ENCODE measurements at regions not wholly inside any gene's neighbourhood (a gene's known extent, or its start where the extent isn't known, plus 50 kb on each side); places are given as distances from the start of the nearest gene placed in this dataset.
"Not testable (repeated sequence)": the region's sequence is repeated elsewhere in the genome, so short reads cannot be mapped to it uniquely, and the experiment has no call there.

DNA sequence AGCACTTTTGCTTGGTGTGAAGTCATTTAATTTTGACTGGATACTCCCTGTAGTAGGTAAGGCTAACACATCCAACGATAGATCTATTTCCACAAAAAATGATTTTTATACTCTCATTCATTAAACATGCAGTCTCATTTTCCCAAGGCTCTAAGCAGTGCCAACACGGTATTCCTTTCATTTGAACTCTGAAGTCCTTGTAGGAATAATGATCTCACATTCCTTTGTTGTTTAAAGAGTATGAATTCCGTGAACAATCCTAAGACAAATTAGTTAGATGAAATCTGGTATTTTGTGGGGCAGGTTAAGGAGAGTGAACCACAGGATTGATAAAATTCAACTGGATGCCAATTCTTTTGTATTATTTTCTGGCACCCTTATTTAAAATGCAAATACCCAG, 66.6 kb downstream of the LACC1 start:
- DNase-seq, result no peak
- intact Hi-C loops (cut with DNase I, micrococcal nuclease), result no loop called here
- no peak for ATAC-seq

DNA sequence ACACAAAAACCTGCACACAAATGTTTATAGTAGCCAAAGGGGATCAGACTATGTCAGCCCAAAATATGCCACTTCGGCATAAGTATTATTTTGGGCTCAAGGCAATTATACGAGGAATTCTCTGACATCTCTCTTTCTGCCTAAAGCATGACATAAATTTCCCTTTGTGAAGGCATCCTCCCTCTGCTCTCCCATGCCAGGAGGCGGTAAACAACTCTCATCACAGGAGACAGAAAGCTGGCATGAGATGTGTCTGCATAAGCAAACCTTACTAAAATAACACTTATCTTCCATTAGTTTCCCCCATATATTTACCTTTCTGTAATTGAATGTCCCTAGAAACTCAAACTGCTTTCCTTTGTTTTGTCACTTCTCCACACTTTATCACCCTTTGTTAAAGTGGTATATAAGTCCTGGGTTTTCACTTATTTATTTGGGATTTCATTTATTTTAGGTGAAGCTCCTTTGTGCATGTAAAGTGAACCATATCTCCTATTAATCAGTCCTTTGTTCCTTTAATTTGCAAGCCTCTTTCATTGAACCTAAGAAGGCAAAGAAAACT, 68.3 kb downstream of the LACC1 start:
- DNase-seq (no peak), ATAC-seq (no peak)
- intact Hi-C loops (cut with DNase I, micrococcal nuclease), result no loop called here

DNA sequence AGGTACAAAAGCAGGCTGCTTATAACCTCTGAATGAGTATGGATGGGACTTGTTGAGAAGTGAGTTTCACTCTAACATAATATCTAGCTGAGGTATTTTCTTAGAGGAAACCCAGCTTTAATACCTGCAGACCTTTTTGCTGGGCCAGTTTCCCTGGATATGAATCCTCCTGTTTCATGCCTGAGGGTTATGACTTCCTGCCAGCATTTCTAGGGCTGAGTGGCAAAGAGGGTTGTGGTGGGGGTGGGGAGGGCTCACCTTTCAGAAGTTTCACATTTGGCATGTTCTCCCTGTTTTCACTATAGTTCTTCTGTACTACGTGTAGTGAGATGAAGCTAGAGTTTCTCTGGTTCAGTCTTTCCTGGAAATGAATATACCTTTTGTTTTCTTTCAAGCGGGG, 73.7 kb downstream of the LACC1 start:
- intact Hi-C loops (cut with DNase I, micrococcal nuclease), result no loop called here
- no peak for DNase-seq
- ATAC-seq, result no peak

DNA sequence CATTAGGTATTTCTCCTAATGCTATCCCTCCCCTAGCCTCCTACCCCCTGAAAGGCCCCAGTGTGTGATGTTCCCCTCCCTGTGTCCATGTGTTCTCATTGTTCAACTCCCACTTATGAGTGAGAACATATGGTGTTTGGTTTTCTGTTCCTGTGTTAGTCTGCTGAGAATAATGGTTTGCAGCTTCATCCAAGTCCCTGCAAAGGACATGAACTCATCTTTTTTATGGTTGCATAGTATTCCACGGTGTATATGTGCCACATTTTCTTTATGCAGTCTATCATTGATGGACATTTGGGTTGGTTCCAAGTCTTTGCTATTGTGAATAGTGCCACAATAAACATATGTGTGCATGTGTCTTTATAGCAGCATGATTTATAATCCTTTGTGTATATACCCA, 77.3 kb downstream of the LACC1 start:
- intact Hi-C loops (cut with DNase I, micrococcal nuclease); ATAC-seq; DNase-seq: not testable (repeated sequence)

DNA sequence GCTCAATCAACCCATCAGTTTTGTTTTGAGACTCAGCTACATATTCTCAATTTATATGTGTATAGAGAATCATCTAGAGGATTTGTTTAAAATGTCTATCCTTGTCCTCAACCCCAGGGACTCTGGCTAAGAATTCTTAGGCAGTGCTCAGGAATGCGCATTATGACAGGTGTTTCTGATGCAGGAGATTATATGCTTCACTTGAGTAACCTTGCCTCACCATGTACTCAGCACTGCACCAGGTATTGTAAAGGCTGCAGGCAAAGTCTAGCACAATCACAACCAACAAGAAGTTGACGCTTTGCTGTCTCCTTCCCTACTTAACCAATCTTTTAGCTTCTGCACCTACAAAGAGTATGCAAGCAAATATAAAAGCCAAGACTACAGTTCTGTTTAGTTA, 79.6 kb downstream of the LACC1 start:
- ATAC-seq (no peak), DNase-seq (no peak)
- intact Hi-C loops (cut with DNase I, micrococcal nuclease), result no loop called here

DNA sequence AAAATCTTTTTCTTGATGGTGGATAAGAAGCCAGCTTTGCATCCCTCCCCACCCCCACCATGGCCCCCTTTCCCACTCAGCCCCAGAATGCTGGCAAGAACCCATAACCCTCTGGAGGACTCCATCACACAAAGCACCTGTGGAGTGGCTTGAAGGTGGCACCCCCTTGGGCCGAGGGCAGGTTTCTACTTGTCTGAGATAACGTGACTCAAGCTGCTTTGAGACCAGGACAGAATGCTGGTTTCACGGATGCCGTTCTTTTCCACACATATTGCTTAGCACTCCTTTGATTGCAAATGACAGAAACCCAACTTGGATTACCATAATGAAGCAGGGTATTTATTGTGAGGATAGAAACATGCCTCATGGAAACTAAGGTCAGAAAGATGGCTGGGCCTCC, 82.2 kb downstream of the LACC1 start:
- no peak for ATAC-seq
- no peak for DNase-seq
- intact Hi-C loops (cut with DNase I, micrococcal nuclease), result no loop called here

DNA sequence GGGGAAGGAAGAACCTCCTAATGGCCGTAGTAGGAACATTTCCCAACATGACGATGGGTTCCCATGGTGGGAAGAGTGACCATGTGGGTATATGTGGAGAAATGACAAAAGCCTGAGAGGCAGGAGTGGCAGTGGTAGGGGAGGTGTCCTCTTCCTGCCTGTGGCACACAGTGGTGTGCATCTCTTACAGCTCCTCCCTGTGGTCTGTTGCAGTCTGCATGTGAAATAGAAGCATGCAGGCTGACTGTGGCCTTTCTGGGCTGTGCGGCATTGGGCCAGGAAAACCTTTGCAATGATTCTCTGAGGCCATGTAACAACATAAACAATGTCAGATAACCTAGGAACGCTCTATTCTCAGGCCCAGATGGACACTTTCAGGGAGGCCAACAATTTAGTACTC, 84.0 kb downstream of the LACC1 start:
- DNase-seq (no peak), ATAC-seq (no peak)
- intact Hi-C loops (cut with DNase I, micrococcal nuclease), result no loop called here

DNA sequence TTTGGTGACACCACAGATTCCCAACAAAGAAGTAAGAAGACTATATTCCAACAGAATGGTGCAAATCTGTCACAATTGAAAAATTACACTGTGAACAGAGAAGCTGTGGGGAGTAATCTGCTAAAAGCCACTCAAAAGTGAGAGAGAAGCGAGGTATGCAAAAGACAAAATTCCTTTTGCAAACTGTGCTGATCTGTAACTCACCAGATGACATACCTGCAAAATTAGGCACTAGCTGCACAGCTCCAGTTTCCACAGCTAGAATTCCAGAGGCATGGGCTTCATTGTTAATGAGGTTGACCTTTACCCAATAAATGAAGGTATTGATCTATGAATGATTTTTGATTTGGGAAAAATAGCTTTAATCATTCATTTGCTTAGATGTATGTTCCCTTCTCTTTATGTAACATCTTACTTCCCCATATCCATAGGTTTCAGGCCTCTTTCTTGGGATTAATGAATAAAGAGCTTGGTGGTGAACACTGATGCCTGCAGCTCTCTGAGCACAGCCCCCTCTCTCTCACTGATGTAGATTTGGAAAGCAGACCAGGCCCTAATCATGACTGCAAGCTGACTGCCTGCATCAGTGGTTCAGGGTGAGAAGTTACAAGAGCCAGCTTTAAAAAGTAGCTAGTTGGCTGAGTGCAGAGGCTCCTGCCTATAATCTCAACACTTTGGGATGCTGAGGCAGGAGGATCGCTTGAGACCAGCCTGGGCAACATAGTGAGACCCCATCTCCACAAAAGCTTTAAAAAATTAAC, 85.2 kb downstream of the LACC1 start:
- DNase-seq, result no peak
- intact Hi-C loops (cut with DNase I, micrococcal nuclease), result no loop called here
- no peak for ATAC-seq

DNA sequence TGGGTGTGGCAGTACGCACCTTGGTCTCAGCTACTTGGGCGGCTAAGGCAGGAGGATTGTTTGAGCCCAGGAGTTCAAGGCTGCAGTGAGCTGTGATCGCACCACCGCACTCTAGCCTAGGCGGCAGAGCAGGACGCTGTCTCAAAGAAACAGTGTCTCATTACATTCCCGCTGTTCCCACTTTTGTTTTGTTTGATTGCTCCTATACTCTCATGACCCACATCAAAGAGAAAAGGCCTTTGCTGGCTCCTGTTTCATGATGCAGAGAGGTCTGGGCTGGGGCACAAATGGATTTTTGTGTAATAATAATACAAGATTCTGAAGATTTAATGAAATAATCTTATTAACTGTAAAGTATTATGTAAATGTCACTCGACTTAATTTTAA, 85.7 kb downstream of the LACC1 start:
- no peak for ATAC-seq
- no peak for DNase-seq
- intact Hi-C loops (cut with DNase I, micrococcal nuclease), result no loop called here

DNA sequence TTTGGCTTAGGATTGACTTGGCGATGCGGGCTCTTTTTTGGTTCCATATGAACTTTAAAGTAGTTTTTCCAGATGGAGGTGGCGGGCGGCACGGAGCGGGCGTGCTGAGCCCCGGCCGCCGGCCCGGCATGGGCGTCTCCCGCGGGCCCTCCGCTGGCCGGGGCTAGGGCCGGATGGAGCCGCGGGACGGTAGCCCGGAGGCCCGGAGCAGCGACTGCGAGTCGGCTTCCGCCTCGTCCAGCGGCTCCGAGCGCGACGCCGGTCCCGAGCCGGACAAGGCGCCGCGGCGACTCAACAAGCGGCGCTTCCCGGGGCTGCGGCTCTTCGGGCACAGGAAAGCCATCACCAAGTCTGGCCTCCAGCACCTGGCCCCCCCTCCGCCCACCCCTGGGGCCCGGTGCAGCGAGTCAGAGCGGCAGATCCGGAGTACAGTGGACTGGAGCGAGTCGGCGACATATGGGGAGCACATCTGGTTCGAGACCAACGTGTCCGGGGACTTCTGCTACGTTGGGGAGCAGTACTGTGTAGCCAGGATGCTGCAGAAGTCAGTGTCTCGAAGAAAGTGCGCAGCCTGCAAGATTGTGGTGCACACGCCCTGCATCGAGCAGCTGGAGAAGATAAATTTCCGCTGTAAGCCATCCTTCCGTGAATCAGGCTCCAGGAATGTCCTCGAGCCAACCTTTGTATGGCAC, 88.7 kb downstream of the LACC1 start:
- DNase-seq; ATAC-seq; intact Hi-C loops (cut with DNase I, micrococcal nuclease): not testable (repeated sequence)

DNA sequence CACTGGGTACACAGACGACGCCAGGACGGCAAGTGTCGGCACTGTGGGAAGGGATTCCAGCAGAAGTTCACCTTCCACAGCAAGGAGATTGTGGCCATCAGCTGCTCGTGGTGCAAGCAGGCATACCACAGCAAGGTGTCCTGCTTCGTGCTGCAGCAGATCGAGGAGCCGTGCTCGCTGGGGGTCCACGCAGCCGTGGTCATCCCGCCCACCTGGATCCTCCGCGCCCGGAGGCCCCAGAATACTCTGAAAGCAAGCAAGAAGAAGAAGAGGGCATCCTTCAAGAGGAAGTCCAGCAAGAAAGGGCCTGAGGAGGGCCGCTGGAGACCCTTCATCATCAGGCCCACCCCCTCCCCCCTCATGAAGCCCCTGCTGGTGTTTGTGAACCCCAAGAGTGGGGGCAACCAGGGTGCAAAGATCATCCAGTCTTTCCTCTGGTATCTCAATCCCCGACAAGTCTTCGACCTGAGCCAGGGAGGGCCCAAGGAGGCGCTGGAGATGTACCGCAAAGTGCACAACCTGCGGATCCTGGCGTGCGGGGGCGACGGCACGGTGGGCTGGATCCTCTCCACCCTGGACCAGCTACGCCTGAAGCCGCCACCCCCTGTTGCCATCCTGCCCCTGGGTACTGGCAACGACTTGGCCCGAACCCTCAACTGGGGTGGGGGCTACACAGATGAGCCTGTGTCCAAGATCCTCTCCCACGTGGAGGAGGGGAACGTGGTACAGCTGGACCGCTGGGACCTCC, 89.4 kb downstream of the LACC1 start:
- ATAC-seq; intact Hi-C loops (cut with DNase I, micrococcal nuclease); DNase-seq: not testable (repeated sequence)

DNA sequence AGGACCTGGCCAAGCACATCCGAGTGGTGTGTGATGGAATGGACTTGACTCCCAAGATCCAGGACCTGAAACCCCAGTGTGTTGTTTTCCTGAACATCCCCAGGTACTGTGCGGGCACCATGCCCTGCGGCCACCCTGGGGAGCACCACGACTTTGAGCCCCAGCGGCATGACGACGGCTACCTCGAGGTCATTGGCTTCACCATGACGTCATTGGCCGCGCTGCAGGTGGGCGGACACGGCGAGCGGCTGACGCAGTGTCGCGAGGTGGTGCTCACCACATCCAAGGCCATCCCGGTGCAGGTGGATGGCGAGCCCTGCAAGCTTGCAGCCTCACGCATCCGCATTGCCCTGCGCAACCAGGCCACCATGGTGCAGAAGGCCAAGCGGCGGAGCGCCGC, 90.2 kb downstream of the LACC1 start:
- ATAC-seq; DNase-seq; intact Hi-C loops (cut with DNase I, micrococcal nuclease): not testable (repeated sequence)

DNA sequence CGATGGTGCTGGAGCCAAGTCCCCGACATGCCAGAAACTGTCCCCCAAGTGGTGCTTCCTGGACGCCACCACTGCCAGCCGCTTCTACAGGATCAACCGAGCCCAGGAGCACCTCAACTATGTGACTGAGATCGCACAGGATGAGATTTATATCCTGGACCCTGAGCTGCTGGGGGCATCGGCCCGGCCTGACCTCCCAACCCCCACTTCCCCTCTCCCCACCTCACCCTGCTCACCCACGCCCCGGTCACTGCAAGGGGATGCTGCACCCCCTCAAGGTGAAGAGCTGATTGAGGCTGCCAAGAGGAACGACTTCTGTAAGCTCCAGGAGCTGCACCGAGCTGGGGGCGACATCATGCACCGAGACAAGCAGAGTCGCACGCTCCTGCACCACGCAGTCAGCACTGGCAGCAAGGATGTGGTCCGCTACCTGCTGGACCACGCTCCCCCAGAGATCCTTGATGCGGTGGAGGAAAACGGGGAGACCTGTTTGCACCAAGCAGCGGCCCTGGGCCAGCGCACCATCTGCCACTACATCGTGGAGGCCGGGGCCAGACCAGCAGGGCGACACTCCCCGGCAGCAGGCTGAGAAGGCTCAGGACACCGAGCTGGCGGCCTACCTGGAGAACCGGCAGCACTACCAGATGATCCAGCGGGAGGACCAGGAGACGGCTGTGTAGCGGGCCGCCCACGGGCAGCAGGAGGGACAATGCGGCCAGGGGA, 91.0 kb downstream of the LACC1 start:
- DNase-seq; intact Hi-C loops (cut with DNase I, micrococcal nuclease): not testable (repeated sequence)
- peak; percentile 32 for ATAC-seq

DNA sequence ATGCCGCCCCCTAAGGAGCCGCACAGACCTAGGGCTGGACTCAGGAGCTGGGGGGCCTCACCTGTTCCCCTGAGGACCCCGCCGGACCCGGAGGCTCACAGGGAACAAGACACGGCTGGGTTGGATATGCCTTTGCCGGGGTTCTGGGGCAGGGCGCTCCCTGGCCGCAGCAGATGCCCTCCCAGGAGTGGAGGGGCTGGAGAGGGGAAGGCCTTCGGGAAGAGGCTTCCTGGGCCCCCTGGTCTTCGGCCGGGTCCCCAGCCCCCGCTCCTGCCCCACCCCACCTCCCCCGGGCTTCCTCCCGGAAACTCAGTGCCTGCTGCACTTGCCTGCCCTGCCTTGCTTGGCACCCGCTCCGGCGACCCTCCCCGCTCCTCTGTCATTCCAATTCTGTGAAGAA, 91.6 kb downstream of the LACC1 start:
- intact Hi-C loops (cut with DNase I, micrococcal nuclease); DNase-seq: not testable (repeated sequence)
- ATAC-seq, result peak; percentile 5

DNA sequence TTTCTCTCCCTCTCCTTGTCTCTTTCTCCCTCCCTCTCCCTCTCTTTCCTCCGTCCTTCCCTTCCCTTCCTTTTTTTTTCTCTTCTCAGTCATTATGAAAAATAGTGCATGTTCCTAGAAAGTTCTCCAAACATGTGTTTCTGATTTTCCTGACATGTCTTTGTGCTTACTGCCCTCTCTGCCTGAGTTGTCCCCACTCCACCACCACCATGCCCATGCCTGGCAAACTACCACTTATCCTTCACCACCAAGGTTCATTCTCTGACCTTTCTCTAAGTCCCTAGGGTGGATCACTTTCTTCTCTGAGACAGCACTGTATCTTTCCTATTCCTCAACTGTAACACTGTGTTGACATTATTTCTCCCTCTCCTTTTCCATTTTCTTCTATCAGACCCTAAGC, 98.2 kb downstream of the LACC1 start:
- DNase-seq, result no peak
- ATAC-seq, result no peak
- intact Hi-C loops (cut with DNase I, micrococcal nuclease), result no loop called here

DNA sequence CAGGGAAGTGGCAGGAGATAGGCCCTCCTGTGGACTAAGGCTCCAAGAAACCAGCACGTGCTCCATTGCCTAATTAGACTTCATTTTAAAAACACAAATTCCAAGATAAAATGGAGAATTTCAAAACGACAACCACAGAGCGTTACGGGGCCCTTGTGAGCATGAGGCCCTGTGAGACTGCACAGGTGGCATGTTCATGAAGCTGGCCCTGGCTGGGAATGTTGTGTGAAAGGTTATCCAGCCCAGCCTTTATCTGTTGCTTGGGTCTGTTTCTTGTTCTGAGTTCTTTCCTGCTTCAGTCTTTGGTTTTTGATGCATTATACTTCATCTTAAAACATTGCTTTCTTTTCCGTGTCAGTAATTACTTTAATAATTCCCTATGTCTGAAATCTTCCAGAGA, 99.0 kb downstream of the LACC1 start:
- no peak for DNase-seq
- intact Hi-C loops (cut with DNase I, micrococcal nuclease), result no loop called here
- no peak for ATAC-seq

DNA sequence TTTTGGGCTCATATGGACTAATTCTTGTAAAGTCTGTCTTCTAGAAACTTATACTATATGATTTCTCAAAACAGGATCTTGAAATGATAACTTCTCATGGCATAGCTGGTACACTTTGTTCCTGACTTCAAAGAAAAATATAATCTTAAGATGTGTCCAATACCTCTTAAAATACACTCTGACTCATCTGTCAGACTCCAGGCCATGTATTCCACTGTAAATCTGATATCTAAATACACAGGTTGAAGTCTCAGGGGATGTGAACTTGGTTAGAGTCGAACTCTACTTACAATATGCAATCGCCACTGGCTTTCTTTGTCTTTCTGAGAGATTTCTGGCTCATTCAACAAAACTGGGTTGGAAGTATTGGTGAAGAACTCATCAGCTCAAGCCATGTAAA, 99.8 kb downstream of the LACC1 start:
- no peak for ATAC-seq
- no peak for DNase-seq
- intact Hi-C loops (cut with DNase I, micrococcal nuclease), result no loop called here

DNA sequence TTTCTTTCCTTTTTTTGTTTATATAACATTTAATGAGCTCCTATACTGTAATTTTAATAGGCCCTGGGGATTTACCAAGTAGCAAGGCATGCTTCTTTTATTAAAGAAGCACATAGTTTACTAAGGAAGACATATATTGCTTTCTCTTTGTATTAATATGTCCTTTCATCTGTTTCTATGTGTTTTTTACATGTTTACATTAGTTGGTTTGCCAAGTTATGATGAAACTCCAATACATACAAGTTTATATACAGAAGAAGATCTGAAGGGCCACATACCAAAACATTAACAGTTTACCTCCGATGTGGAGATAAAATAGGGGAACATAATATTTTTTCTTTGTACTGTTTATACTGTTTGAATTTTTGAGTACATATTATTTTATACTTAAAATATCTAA, 100.9 kb downstream of the LACC1 start:
- DNase-seq (no peak), ATAC-seq (no peak)
- intact Hi-C loops (cut with DNase I, micrococcal nuclease), result no loop called here

DNA sequence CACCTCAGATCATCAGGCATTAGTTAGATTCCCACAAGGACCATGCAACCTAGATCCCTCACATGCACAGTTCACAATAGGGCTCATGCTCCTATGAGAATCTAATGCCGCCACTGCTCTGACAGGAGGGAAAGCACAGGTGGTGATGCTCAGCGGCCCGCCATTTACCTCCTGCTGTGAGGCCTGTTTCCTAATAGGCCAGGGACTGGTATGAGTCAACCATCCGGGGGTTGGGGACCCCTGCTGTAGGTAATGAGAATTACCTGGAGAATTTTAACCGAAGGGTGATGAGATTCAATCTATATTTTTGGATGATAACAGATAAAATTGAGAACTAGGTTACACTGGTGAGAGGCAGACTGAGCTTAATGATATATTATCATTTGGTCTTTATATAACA, 101.4 kb downstream of the LACC1 start:
- intact Hi-C loops (cut with DNase I, micrococcal nuclease), result no loop called here
- DNase-seq (no peak), ATAC-seq (no peak)
